AG08395 (cell line): ENCODE measurements at regions not wholly inside any gene's neighbourhood (a gene's known extent, or its start where the extent isn't known, plus 50 kb on each side); places are given as distances from the start of the nearest gene placed in this dataset.

Source experiments
- DNase-seq: peaks from one replicate; pipeline ENCODE4 v3.0.0; 2012; ENCODE audit warnings: mixed read lengths, low spot score

DNA sequence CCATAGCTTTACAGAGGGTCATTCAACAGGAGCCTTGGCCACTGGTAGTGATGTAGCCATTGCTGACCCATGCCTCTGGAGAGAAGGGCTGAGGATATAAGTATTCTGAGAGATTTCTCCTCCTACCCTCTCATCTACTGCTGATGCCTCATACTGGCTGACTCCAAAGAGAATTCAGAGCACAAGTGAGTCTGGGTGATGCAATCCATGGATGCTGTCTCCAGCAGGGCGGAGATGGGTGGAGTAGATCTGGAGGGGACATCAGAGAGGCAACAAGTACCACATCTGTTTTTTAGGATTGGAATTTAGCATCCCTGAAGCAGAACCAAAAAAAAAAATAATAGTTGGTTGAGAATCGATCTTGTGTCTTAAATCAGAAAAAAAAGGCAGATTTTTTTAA lies 705.7 kb upstream of the CELF2 start:
- no peak for DNase-seq

GRCh38 chr10:10313149-10313835 lies 704.4 kb upstream of the CELF2 start:
- no peak for DNase-seq

DNA sequence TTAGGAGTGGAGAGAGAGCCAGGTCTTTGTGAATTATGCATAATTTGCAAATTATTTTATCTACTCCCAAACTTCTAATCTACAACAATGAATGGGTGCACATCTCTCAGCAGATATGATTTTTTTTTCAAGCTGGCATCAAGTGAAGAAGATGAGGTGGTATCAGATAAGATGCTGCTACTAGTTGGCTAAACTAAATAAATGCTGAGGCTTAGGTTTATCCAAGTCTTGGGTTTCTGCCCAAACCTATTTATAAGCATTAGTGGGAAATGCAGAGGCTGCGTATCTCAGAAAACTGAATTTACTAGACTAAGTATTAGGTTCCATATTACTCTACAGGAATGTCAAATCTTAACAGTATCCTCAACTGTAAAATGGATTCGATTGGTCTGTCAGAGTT lies 703.0 kb upstream of the CELF2 start:
- no peak for DNase-seq

- no peak for DNase-seq
These were observed 701.7 kb upstream of the CELF2 start for GRCh38 chr10:10315989-10316388.

GRCh38 chr10:10317151-10317550 lies 700.5 kb upstream of the CELF2 start:
- DNase-seq, result no peak

DNA sequence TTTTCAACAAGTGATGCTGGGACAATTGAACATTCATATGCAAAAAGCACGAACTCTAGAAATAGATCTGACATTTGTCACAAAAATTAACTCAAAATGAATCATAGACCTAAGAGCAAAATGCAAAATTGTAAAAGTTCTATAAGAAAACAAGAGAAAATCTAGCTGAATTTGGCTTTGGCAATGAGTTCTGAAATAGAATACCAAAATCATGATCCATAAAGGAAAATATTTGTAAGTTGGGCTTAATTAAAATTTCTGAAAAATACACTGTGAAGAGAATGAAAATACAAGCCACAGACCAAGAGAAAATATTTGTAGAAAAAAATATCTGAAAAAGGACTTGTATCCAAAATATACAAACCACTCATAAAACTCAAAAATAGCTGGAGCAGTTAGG lies 698.8 kb upstream of the CELF2 start:
- no peak for DNase-seq

- DNase-seq, result no peak
These were observed 696.7 kb upstream of the CELF2 start for GRCh38 chr10:10320956-10321355.

GRCh38 chr10:10326116-10326515 lies 691.6 kb upstream of the CELF2 start:
- DNase-seq, result no peak

GRCh38 chr10:10327934-10328333 lies 689.7 kb upstream of the CELF2 start:
- no peak for DNase-seq

GRCh38 chr10:10330418-10330817 lies 687.3 kb upstream of the CELF2 start:
- no peak for DNase-seq

DNA sequence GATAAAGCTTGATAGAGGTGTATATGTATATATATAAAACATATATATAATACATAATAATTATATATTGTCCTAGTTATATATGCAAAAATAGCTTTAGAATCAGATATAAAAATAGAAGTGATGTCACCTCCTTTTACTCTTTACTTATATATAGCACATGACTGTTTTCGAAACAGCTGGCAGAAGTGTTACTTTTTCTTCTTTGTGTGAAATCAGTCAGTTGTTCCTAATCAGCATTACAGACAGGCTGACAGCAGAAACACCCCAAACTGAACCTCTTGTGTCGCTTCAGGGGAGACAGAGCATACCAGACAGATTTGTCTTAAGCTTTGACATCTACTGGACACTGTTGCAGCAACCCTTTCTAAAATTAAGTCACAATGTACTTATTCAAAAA lies 684.9 kb upstream of the CELF2 start:
- DNase-seq, result no peak

- no peak for DNase-seq
These were observed 684.0 kb upstream of the CELF2 start for GRCh38 chr10:10333622-10334021.

- no peak for DNase-seq
These were observed 679.3 kb upstream of the CELF2 start for GRCh38 chr10:10338339-10338738.

DNA sequence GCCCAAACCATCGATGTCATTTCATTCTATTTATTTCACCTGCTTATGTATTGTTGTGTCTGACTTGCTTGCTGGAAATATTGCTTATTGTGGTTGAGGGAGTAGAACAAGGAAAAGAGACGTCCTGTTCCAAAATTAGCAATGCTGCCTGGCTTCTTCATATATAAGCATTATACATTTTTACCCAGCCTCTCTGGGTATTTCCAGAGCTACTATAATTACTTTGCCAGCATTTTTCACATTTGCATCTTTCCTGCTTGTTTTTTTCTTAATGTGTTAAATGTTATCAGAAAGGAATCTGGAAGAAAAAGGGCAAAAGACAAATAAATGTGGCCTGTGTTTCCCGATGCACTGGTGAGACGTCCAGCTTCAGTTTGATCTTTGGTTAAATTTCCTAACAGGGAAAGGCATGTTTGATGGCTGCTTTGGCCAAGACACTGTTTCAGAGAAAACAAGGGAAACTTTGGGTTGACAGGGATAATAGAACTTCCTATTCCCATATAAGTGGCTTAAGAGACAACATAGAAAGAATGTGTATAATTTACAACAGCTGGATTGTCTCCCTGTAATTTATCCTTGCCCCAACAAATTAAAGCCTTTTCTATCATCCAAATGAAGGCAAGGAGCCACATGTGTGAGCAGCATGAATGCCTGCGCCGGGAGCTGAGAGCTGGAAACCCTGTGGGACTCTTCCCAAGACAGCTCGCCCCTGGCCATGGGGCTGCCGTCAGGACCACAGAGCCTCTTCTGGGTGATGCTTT lies 671.1 kb upstream of the CELF2 start:
- no peak for DNase-seq

GRCh38 chr10:10350050-10350449 lies 667.6 kb upstream of the CELF2 start:
- DNase-seq, result no peak

DNA sequence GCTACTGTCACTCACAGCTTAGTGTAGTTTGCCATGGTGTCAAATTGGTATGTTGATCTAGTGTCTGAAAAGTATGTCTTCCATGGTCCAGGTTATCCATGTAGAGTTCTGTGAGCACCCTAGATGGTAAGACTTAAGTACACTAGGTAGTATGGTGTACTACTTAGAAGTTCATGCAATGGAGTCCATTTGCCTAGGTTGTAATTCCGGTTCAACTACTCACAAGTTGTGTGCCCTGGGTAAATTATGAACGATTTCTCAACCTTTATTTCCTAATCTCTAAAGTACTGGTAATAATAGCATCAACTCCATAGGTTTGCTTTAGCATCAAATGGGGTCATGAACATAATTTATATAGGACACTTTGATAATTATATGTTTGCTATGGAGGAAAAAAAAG lies 666.2 kb upstream of the CELF2 start:
- DNase-seq, result no peak

DNA sequence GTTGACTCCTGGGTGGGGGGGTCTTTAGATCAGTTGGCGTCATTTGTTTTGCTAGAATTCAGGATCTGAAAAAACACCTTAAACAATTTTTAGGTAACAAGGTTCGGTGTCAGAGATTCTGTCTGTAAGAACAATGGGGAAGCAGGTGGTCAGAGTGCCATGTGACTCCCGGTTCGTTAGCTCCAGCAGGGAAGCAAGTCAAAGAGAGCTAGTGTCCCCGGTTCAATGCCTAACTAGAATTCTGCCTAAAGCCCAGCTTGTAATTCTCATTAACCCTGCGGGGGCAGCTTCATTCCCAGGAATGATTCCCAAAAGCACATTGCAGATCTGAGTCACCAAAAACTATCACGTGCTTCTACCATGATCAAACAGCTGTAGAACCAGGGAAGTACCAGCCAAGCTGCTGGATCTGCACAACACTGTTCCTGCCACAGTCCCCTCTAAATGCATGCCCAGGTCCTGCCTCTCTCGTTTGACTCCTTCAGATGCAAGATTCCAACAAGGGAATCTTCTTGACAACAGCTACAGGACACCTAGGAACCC lies 664.3 kb upstream of the CELF2 start:
- no peak for DNase-seq

DNA sequence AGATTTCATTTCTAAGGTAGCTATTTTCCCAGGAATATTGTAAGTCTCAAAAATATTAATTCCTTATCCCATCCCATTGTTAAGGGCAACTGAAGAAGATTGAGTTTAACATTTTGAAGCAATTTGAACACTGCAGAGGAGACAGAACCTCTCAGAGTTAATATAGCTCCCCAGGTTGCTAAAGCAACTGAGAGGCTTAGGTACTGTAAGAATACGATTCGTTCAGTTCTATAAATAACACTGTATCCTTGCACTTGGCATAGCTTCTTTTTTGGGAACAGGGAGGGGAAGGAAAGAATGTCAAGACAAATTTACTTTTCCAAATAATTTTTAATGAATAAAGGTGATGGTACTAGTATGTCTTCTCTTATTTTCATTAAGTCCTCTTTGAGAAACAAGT lies 658.4 kb upstream of the CELF2 start:
- no peak for DNase-seq

DNA sequence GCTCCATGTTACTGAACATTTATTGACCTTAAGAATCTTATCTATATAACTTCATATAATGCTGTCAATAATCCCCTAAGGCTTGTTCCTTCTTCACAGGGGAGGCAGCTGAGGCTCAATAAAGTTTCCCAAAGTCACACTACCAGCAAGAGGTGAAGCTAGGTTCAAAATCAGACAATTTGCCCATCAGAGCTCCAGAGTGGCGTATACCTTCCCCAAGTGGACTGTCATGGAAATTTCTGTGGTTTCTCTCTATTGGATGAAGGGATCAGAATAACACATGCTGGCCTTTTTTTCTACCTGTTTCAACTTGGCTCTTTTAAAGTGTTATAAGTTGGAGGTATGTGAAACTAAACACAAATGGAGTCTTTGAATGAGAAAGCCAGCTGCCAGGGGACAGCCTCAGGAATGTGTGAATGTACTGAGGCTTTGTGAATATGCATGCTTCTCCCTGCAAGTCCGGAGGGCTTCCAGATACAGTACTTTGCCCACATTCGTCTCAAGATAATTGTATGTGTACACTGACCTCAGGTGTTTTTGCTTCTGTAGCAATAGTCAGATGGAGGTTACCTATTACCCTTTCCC lies 656.3 kb upstream of the CELF2 start:
- no peak for DNase-seq

GRCh38 chr10:10362800-10363199 lies 654.9 kb upstream of the CELF2 start:
- DNase-seq, result no peak

- DNase-seq, result no peak
These were observed 654.5 kb upstream of the CELF2 start for GRCh38 chr10:10363217-10363616.

- no peak for DNase-seq
These were observed 652.8 kb upstream of the CELF2 start for GRCh38 chr10:10364902-10365301.

GRCh38 chr10:10365676-10366075 lies 652.0 kb upstream of the CELF2 start:
- DNase-seq, result no peak
